ENCODE measurements at regions not wholly inside any gene's neighbourhood (a gene's known extent, or its start where the extent isn't known, plus 50 kb on each side); places are given as distances from the start of the nearest gene placed in this dataset.

DNA sequence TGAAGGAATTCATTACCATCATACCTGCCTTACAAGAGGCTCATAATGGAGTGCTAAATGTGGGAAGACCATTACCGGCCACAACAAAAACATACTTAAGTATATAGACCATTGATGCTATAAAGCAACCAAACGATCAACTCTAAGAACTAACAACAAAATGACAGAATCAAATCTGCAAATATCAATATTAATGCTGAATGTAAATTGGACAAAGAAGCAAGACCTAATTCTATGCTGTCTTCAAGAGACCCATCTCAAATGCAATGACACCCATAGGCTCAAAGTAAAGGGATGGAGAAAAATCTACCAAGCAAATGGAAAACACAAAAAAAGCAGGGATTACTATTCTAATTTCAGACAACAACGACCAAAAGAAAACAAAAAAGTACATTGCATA lies 52.3 kb upstream of the GPC6 start:
- Histone ChIP-seq H2BK20ac (ENCODE audit: low read length) (no peak overlapping the region), H3K79me2 (ENCODE audit: control insufficient read depth in 1 of 2, insufficient read depth in 2 of 2, low read length in 2 of 2) (no peaks in the 10 kb centered on the region), H3K4me2 (ENCODE audit: insufficient read depth in 1 of 2, low read depth in 2 of 2, low read length in 2 of 2) (no peak overlapping the region), H3K56ac (replicated peaks; ENCODE audit: insufficient read length, low read depth, low read length) (no peak overlapping the region), H3K27ac (ENCODE audit: low read depth, low read length) (no peak overlapping the region), H3K36me3 (ENCODE audit: control insufficient read depth in 2 of 4, insufficient read depth in 4 of 4, low read length in 3 of 4) (no peaks in the 10 kb centered on the region), H3K23ac (ENCODE audit: insufficient read length) (no peak overlapping the region), H2BK15ac (ENCODE audit: low read length) (no peak overlapping the region), H4K91ac (replicated peaks; ENCODE audit: insufficient read length, low read length) (no peak overlapping the region), H2BK5ac (ENCODE audit: low read depth, low read length) (no peak overlapping the region), H2AFZ (ENCODE audit: low read length) (no peak overlapping the region), H4K20me1 (replicated peaks in 1 of 2; ENCODE audit: control insufficient read depth in 1 of 2, insufficient read depth in 2 of 2, low read length in 2 of 2) (no peaks in the 10 kb centered on the region), H4K5ac (ENCODE audit: insufficient read length, low read depth, low read length) (no peak overlapping the region), H3K27me3 (replicated peaks in 1 of 4; ENCODE audit: control insufficient read depth in 3 of 4, extremely low read depth in 1 of 4, insufficient read depth in 3 of 4, low read length in 3 of 4) (no peaks in the 10 kb centered on the region), H3K23me2 (ENCODE audit: low read depth, low read length) (no peaks in the 10 kb centered on the region), H2BK120ac (replicated peaks; ENCODE audit: low read depth, low read length) (no peak overlapping the region), H3K79me1 (ENCODE audit: low read depth, low read length) (no peaks in the 10 kb centered on the region), H3K4ac (replicated peaks; ENCODE audit: insufficient read length, low read depth, low read length) (no peak overlapping the region), H3K14ac (ENCODE audit: insufficient read length) (no peak overlapping the region), H3K9ac (replicated peaks in 1 of 4; ENCODE audit: extremely low read depth in 1 of 4, low read depth in 3 of 4, low read length in 3 of 4) (no peak overlapping the region), H3K18ac (ENCODE audit: extremely low read depth, low read length) (no peak overlapping the region), H2BK12ac (ENCODE audit: low read depth, low read length) (no peak overlapping the region), H2AK5ac (ENCODE audit: low read depth, low read length) (no peak overlapping the region), H4K8ac (ENCODE audit: extremely low read depth, insufficient read depth, low read length) (no peak overlapping the region), H3K9me3 (ENCODE audit: insufficient read depth in 2 of 2, low read depth in 1 of 2, low read length in 1 of 2) (no peaks in the 10 kb centered on the region; a peak in 1 of 4 replicates), H3K4me3 (ENCODE audit: extremely low read depth in 1 of 4, insufficient read depth in 2 of 4, low read depth in 3 of 4, low read length in 4 of 4) (no peak overlapping the region), H3K4me1 (replicated peaks in 1 of 4; ENCODE audit: control insufficient read depth in 3 of 4, insufficient read depth in 4 of 4, low read length in 3 of 4) (no peaks in the 10 kb centered on the region)
- FAIRE-seq (no peak), DNase-seq (ENCODE audit: low read depth in 1 of 2, low spot score in 2 of 2) (no peak)
- CTCF ChIA-PET (ENCODE audit: partially characterized antibody) = interaction anchor here (0.7 to 1.0 kb wide), 2 partner anchors 168 to 472 kb away, joined by 3 read pairs; no protein-coding TSS in a partner anchor
- WGBS, 2 experiments (ENCODE audit: extremely low coverage in 1 of 2, insufficient coverage in 1 of 2, insufficient read length in 1 of 2, insufficient replicate concordance in 2 of 2, low coverage in 1 of 2, low lambda C conversion rate in 2 of 2, missing lambda C conversion rate in 1 of 2) = 89% methylated on average over 3 of the region's 3 CpGs; no CpG with 5 or more reads in 1 of the 2 experiments
- POLR2A ChIA-PET (ENCODE audit: partially characterized antibody) = no interaction called here
- TF ChIP-seq GABPA (IDR thresholded peaks at IDR 0.05; ENCODE audit: borderline replicate concordance, insufficient read depth, low read length) = no peak
- TF ChIP-seq ATF3 (IDR thresholded peaks at IDR 0.05; ENCODE audit: insufficient read depth, low read depth, low read length) = no peak
- TF ChIP-seq HDAC2 (IDR thresholded peaks at IDR 0.05; ENCODE audit: borderline replicate concordance in 1 of 2, low read depth in 2 of 2, low read length in 2 of 2) = no peak
- TF ChIP-seq CHD1 (IDR thresholded peaks at IDR 0.05; ENCODE audit: low read depth, low read length) = no peak
- no peak for TF ChIP-seq YY1 (IDR thresholded peaks at IDR 0.05; ENCODE audit: low read depth, low read length)
- no peak for TF ChIP-seq EP300 (IDR thresholded peaks at IDR 0.05; ENCODE audit: borderline replicate concordance in 1 of 2, low read depth in 2 of 2, low read length in 2 of 2)
- no peak for TF ChIP-seq POU5F1 (IDR thresholded peaks at IDR 0.05; ENCODE audit: low read depth, low read length)
- TF ChIP-seq CHD2 (IDR thresholded peaks at IDR 0.05; ENCODE audit: low read length) = no peak
- TF ChIP-seq TBP (IDR thresholded peaks at IDR 0.05; ENCODE audit: low read depth, low read length) = no peak
- TF ChIP-seq PHF8 (conservative IDR thresholded peaks at IDR 0.05; ENCODE audit: low read depth, low read length) = no peak
- TF ChIP-seq EGR1 (IDR thresholded peaks at IDR 0.05; ENCODE audit: borderline replicate concordance, low read depth, low read length) = no peak
- TF ChIP-seq, protein P1, sequence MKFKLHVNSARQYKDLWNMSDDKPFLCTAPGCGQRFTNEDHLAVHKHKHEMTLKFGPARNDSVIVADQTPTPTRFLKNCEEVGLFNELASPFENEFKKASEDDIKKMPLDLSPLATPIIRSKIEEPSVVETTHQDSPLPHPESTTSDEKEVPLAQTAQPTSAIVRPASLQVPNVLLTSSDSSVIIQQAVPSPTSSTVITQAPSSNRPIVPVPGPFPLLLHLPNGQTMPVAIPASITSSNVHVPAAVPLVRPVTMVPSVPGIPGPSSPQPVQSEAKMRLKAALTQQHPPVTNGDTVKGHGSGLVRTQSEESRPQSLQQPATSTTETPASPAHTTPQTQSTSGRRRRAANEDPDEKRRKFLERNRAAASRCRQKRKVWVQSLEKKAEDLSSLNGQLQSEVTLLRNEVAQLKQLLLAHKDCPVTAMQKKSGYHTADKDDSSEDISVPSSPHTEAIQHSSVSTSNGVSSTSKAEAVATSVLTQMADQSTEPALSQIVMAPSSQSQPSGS (IDR thresholded peaks at IDR 0.05; ENCODE audit: low read length) = no peak
